K562 (cell line): ENCODE measurements at regions not wholly inside any gene's neighbourhood (a gene's known extent, or its start where the extent isn't known, plus 50 kb on each side); places are given as distances from the start of the nearest gene placed in this dataset.

Experiments
- ATAC-seq: fragments of 200-7000 bp; cut with Tn5 transposase; 3 replicates; pipeline ENCODE4 v1.9.1; 2020; ENCODE audit warnings: moderate library complexity
- BruUV-seq: library from RNA; stranded (reverse); fragments of 400-500 nt; replicated peaks from 2 replicates; lab custom pipeline; 2021; lab: Mats Ljungman, UMichigan
- CTCF ChIA-PET: fragments of 300-600 bp; formaldehyde crosslinking; extraction: SDS; loops from one replicate; lab custom pipeline; 2021; ENCODE audit warnings: low intra/inter-chr PET ratio; lab: Yijun Ruan, JAX
- POLR2A ChIA-PET: fragments of 300-600, 350-650 bp; sonication (Branson Sonifier 250); formaldehyde crosslinking; extraction: SDS; loops from one replicate; lab custom pipeline; 2021; ENCODE audit warnings: antibody characterized with exemption, inconsistent platforms; lab: Yijun Ruan, JAX
- DNase-seq, 4 experiments: peaks; one replicate each; pipeline versions ENCODE4 v3.0.0 to v3.0.0-alpha.2; 2011 to 2018; ENCODE audit warnings: low spot score in 3 of 4, mixed read lengths in 3 of 4; ENCODE audit errors: extremely low read depth in 1 of 4
- FAIRE-seq: peaks from 2 replicates; lab custom pipeline; 2011; peaks lifted over from hg19 to GRCh38; lab: Jason Lieb, UNC
- H2AFZ ChIP-seq: 2 replicates; pipeline ENCODE4 v1.6.0; 2011; ENCODE audit warnings: low read depth, low read length, control low read depth, inconsistent platforms
- H3K27ac ChIP-seq: fragments of 200-600 bp; 3 replicates; pipeline ENCODE4 v1.8.0; 2011; ENCODE audit warnings: low read depth, mild to moderate bottlenecking, control low read depth, inconsistent platforms, low read length, moderate library complexity, mixed read lengths; ENCODE audit errors: extremely low read depth
- H3K27me3 ChIP-seq, 2 experiments: fragments of 300-600 bp in 1 of 2; 2 replicates in 1 of 2; 3 replicates in 1 of 2; pipeline versions ENCODE4 v1.6.0 to v1.8.0; 2011; ENCODE audit warnings: inconsistent platforms in 2 of 2, low read length in 2 of 2, mild to moderate bottlenecking in 1 of 2, mixed read lengths in 1 of 2, moderate library complexity in 1 of 2; ENCODE audit not compliant: control insufficient read depth in 2 of 2, insufficient read depth in 2 of 2
- H3K36me3 ChIP-seq: fragments of 300-600 bp; 3 replicates; pipeline ENCODE4 v1.8.0; 2011; ENCODE audit warnings: mild to moderate bottlenecking, low read length, inconsistent platforms; ENCODE audit not compliant: control insufficient read depth, insufficient read depth
- H3K4me1 ChIP-seq, 2 experiments: fragments of 200-600 bp in 1 of 2; replicated peaks in 1 of 2; 2 replicates in 1 of 2; 3 replicates in 1 of 2; pipeline versions ENCODE4 v1.5.1 to v1.8.0; 2011; ENCODE audit warnings: inconsistent platforms in 2 of 2, low read length in 2 of 2, mild to moderate bottlenecking in 1 of 2, mixed read lengths in 1 of 2, moderate library complexity in 1 of 2; ENCODE audit not compliant: control insufficient read depth in 2 of 2, insufficient read depth in 2 of 2
- H3K4me2 ChIP-seq: 2 replicates; pipeline ENCODE4 v1.6.1; 2011; ENCODE audit warnings: low read length, control low read depth, inconsistent platforms, mixed read lengths; ENCODE audit not compliant: insufficient read depth
- H3K4me3 ChIP-seq: fragments of 200-600 bp; sonication (generic), shearing (Covaris generic); 2 replicates; pipeline ENCODE4 v1.5.1; 2016; ENCODE audit warnings: control low read depth, inconsistent platforms
- H3K79me2 ChIP-seq: fragments of 200-600 bp; 3 replicates; pipeline ENCODE4 v1.8.0; 2011; ENCODE audit warnings: low read length, inconsistent platforms; ENCODE audit not compliant: control insufficient read depth, insufficient read depth
- H3K9ac ChIP-seq, 2 experiments: 2 replicates each; pipeline versions ENCODE4 v1.6.0 to v1.6.1; 2011; ENCODE audit warnings: low read depth in 2 of 2, low read length in 2 of 2, control low read depth in 1 of 2, inconsistent platforms in 1 of 2, mild to moderate bottlenecking in 1 of 2, mixed read lengths in 1 of 2; ENCODE audit not compliant: insufficient read depth in 1 of 2
- H3K9me1 ChIP-seq: one replicate; pipeline ENCODE4 v1.6.0; 2011; ENCODE audit warnings: inconsistent platforms, mild to moderate bottlenecking, low read length, moderate library complexity; ENCODE audit not compliant: control insufficient read depth, insufficient read depth
- H3K9me3 ChIP-seq: replicated peaks from 2 replicates; pipeline ENCODE4 v1.5.1; 2011; ENCODE audit warnings: low read depth, low read length, inconsistent platforms; ENCODE audit not compliant: control insufficient read depth, insufficient read depth
- H4K20me1 ChIP-seq: replicated peaks from 2 replicates; pipeline ENCODE4 v1.6.1; 2011; ENCODE audit warnings: low read length, inconsistent platforms, mixed read lengths; ENCODE audit not compliant: control insufficient read depth, insufficient read depth
- ASH1L ChIP-seq: fragments of 450-650 bp; IDR thresholded peaks from 2 replicates; pipeline ENCODE4 v1.6.1; 2018; ENCODE audit warnings: borderline replicate concordance, mild to moderate bottlenecking, low read depth; ENCODE audit not compliant: partially characterized antibody
- BRD9 ChIP-seq: fragments of 450-650 bp; IDR thresholded peaks from 2 replicates; pipeline ENCODE4 v1.6.1; 2018; ENCODE audit warnings: low read depth; ENCODE audit not compliant: partially characterized antibody
- CBX5 ChIP-seq: IDR thresholded peaks from 2 replicates; pipeline ENCODE4 v1.6.1; 2014; ENCODE audit warnings: low read depth, borderline replicate concordance
- CHCHD3 ChIP-seq: fragments of 250-450 bp; sonication (Bioruptor Pico); IDR thresholded peaks from 2 replicates; pipeline ENCODE4 v2.1.2; 2022; ENCODE audit warnings: mild to moderate bottlenecking
- CHD2 ChIP-seq: IDR thresholded peaks from 2 replicates; pipeline ENCODE4 v1.6.1; 2011; ENCODE audit warnings: low read depth, low read length
- ELF1 ChIP-seq: fragments of 200-800 bp; sonication (Bioruptor generic); IDR thresholded peaks from 2 replicates; pipeline ENCODE4 v1.6.1; 2016; ENCODE audit warnings: missing genetic modification characterization, missing compliant biosample characterization
- FUS ChIP-seq: fragments of 200-400 bp; formaldehyde crosslinking; optimal IDR thresholded peaks from 2 replicates; pipeline ENCODE3; 2017; ENCODE audit warnings: low read depth, low read length
- GATA2 ChIP-seq: sonication (generic); formaldehyde crosslinking; IDR thresholded peaks from 2 replicates; pipeline ENCODE4 v1.4.0; 2020; ENCODE audit warnings: mild to moderate bottlenecking, missing genetic modification reagents
- HDAC1 ChIP-seq, 2 experiments: fragments of 450-650 bp; IDR thresholded peaks; 2 replicates each; pipeline ENCODE4 v1.6.1; 2016 to 2017; ENCODE audit warnings: inconsistent platforms in 1 of 2, mild to moderate bottlenecking in 1 of 2, moderate library complexity in 1 of 2
- HOXB6 ChIP-seq: fragments of 250-450 bp; sonication (Bioruptor Pico); IDR thresholded peaks from 2 replicates; pipeline ENCODE4 v1.5.1; 2022; ENCODE audit warnings: mild to moderate bottlenecking, borderline replicate concordance
- IRF2 ChIP-seq: sonication (generic); formaldehyde crosslinking; IDR thresholded peaks from 2 replicates; pipeline ENCODE4 v1.8.1; 2022; ENCODE audit warnings: mild to moderate bottlenecking, missing genetic modification reagents
- SMAD3 ChIP-seq: fragments of 450-650 bp; formaldehyde crosslinking; conservative IDR thresholded peaks from 2 replicates; pipeline ENCODE4 v1.4.0; 2020; ENCODE audit warnings: mild to moderate bottlenecking
- SNRNP70 ChIP-seq: fragments of 200-400 bp; formaldehyde crosslinking; optimal IDR thresholded peaks from 2 replicates; pipeline ENCODE3; 2017; ENCODE audit warnings: low read depth, low read length
- YY1 ChIP-seq, 3 experiments: IDR thresholded peaks; 2 replicates each; pipeline ENCODE4 v1.6.1; 2011; ENCODE audit warnings: low read length in 2 of 3, mild to moderate bottlenecking in 2 of 3, moderate library complexity in 2 of 3, borderline replicate concordance in 1 of 3, control low read depth in 1 of 3, low read depth in 1 of 3; ENCODE audit not compliant: insufficient read depth in 3 of 3, insufficient replicate concordance in 2 of 3, control insufficient read depth in 1 of 3, insufficient read length in 1 of 3; ENCODE audit errors: extremely low read depth in 1 of 3
- ZNF282 ChIP-seq: sonication (generic); formaldehyde crosslinking; IDR thresholded peaks from 2 replicates; pipeline ENCODE4 v1.8.1; 2023; ENCODE audit warnings: missing genetic modification reagents
- ZNF354B ChIP-seq: fragments of 250-450 bp; sonication (Bioruptor Pico); IDR thresholded peaks from 2 replicates; pipeline ENCODE4 v1.4.0; 2020
- WGBS: fragments of 100-300 bp; shearing (Covaris generic); methylation state at CpG from one replicate; pipeline ENCODE4 v1.1.6; 2016; ENCODE audit warnings: low coverage, mixed read lengths; ENCODE audit not compliant: insufficient coverage; ENCODE audit errors: missing lambda C conversion rate; 5-methylcytosine and 5-hydroxymethylcytosine counted together
- in situ Hi-C: fragments of 300-500 bp; cut with MboI; formaldehyde crosslinking; loops from 4 replicates; pipeline ENCODE4 v1.15.0; 2018; ENCODE audit warnings: inconsistent platforms, mixed read lengths
- intact Hi-C: fragments of 100-400 bp; cut with micrococcal nuclease; formaldehyde crosslinking; loops from 2 replicates; pipeline ENCODE4 v1.14.2; 2022
- TF ChIP-seq, protein P1 (sequence below): fragments of 250-450 bp; sonication (Bioruptor Pico); IDR thresholded peaks from 2 replicates; pipeline ENCODE4 v1.5.0; 2020; ENCODE audit warnings: mild to moderate bottlenecking, borderline replicate concordance

DNA sequence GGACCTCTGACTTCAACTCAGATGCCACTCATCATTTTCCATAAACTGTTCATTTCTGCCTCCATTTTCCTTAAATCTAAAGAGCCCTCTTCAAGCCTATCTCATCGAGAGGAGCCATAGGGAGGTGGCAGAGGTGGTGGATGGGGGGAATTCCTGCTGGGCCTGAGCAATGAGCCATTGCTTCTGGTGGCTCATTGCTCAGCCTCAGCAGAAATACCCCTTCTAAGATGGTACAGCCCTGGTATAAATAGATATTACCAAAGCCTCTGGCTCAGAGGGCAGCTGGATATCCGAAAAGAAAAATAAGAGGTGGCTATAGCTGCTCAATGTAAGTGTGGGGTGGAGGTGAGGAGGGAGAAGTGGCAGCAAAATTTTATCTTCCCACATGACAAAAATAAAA is 313.5 kb downstream of the CAAP1 start:
- Histone ChIP-seq H3K9me3 (no peaks in the 10 kb centered on the region), H3K4me3 (no peak overlapping the region), H3K9me1 (no peaks in the 10 kb centered on the region), H3K4me1 (no peaks in the 10 kb centered on the region), H3K27ac (no peak overlapping the region), H3K36me3 (no peaks in the 10 kb centered on the region), H4K20me1 (no peaks in the 10 kb centered on the region), H3K27me3 (no peaks in the 10 kb centered on the region), H3K4me2 (no peak overlapping the region), H3K9ac (no peak overlapping the region), H2AFZ (no peak overlapping the region), H3K79me2 (no peaks in the 10 kb centered on the region)
- in situ Hi-C loops: no loop called here
- no TSS peak for BruUV-seq
- intact Hi-C loops: no loop called here
- POLR2A ChIA-PET: no interaction called here
- DNase-seq (no peak), ATAC-seq (no peak), FAIRE-seq (no peak)
- TF ChIP-seq, protein P1, sequence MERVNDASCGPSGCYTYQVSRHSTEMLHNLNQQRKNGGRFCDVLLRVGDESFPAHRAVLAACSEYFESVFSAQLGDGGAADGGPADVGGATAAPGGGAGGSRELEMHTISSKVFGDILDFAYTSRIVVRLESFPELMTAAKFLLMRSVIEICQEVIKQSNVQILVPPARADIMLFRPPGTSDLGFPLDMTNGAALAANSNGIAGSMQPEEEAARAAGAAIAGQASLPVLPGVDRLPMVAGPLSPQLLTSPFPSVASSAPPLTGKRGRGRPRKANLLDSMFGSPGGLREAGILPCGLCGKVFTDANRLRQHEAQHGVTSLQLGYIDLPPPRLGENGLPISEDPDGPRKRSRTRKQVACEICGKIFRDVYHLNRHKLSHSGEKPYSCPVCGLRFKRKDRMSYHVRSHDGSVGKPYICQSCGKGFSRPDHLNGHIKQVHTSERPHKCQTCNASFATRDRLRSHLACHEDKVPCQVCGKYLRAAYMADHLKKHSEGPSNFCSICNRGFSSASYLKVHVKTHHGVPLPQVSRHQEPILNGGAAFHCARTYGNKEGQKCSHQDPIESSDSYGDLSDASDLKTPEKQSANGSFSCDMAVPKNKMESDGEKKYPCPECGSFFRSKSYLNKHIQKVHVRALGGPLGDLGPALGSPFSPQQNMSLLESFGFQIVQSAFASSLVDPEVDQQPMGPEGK (CRISPR knock-in tag): no peak
- TF ChIP-seq CHCHD3 (CRISPR knock-in tag) (no peak), HOXB6 (no peak), BRD9 (no peak), ELF1 (no peak), YY1 (IDR thresholded peaks at IDR 0.05; ENCODE audit: borderline replicate concordance in 1 of 3, control insufficient read depth in 1 of 3, extremely low read depth in 1 of 3, insufficient read depth in 3 of 3, insufficient read length in 1 of 3, insufficient replicate concordance in 2 of 3, low read depth in 1 of 3, low read length in 2 of 3) (no peak), SNRNP70 (no peak), ZNF282 (CRISPR knock-in tag) (no peak), CHD2 (no peak), ZNF354B (CRISPR knock-in tag) (no peak), ASH1L (no peak), GATA2 (CRISPR knock-in tag) (no peak), SMAD3 (no peak), FUS (no peak), HDAC1 (IDR thresholded peaks at IDR 0.05) (no peak), IRF2 (CRISPR knock-in tag) (no peak), CBX5 (no peak)
- WGBS: no CpG with 5 or more reads among the region's 2 CpGs
- CTCF ChIA-PET: no interaction called here
